Prostate gland (tissue), 2 donors: ENCODE measurements at regions not wholly inside any gene's neighbourhood (a gene's known extent, or its start where the extent isn't known, plus 50 kb on each side); places are given as distances from the start of the nearest gene placed in this dataset.

Experiments used
- CTCF ChIP-seq, 4 experiments: fragments of 200-600 bp in 2 of 4; fragments of 450-650 bp in 2 of 4; sonication (generic) in 2 of 4; IDR thresholded peaks; 1 replicate in 3 of 4; 2 replicates in 1 of 4; pipeline ENCODE4 v1.5.1; 2016 to 2019; ENCODE audit warnings: antibody characterized with exemption in 4 of 4, mild to moderate bottlenecking in 2 of 4, moderate library complexity in 2 of 4
- POLR2AphosphoS5 ChIP-seq: sonication (generic); formaldehyde crosslinking; IDR thresholded peaks from one replicate; pipeline ENCODE4 v1.6.1; 2017; ENCODE audit warnings: antibody characterized with exemption

- TF ChIP-seq POLR2AphosphoS5 = no peak
- TF ChIP-seq CTCF (IDR thresholded peaks at IDR 0.05) = no peak
Observed at GRCh38 chr10:128817636-128818035, 649.4 kb upstream of the MGMT start.
